ENCODE measurements at regions not wholly inside any gene's neighbourhood (a gene's known extent, or its start where the extent isn't known, plus 50 kb on each side); places are given as distances from the start of the nearest gene placed in this dataset.

GRCh38 chr5:178793696-178794095 is 63.2 kb upstream of the ZNF354A start:
- Histone ChIP-seq H3K27ac (ENCODE audit: low read length) (no peak overlapping the region), H3K9me3 (ENCODE audit: control insufficient read depth, insufficient read depth, low read depth, low read length) (no peaks in the 10 kb centered on the region), H3K36me3 (ENCODE audit: control insufficient read depth, insufficient read depth, low read length) (no peaks in the 10 kb centered on the region), H3K4me3 (ENCODE audit: low read depth in 2 of 2, low read length in 2 of 2) (no peak overlapping the region), H3K27me3 (ENCODE audit: control insufficient read depth, insufficient read depth, low read length) (no peaks in the 10 kb centered on the region), H3K4me1 (ENCODE audit: control insufficient read depth, insufficient read depth, low read length) (no peaks in the 10 kb centered on the region)
- ChIA-PET POLR2A (no interaction called here), CTCF (no interaction called here)
- BruUV-seq (replicated peaks), result no TSS peak
- DNase-seq (ENCODE audit: low read depth, low spot score), result no peak
- in situ Hi-C loops (cut with HindIII; ENCODE audit: low pct_unique_long_range_greater_than_20kb, low sequenced_read_pairs), result no loop called here
- TF ChIP-seq CTCF (IDR thresholded peaks at IDR 0.05), result no peak
- TF ChIP-seq, protein P1, sequence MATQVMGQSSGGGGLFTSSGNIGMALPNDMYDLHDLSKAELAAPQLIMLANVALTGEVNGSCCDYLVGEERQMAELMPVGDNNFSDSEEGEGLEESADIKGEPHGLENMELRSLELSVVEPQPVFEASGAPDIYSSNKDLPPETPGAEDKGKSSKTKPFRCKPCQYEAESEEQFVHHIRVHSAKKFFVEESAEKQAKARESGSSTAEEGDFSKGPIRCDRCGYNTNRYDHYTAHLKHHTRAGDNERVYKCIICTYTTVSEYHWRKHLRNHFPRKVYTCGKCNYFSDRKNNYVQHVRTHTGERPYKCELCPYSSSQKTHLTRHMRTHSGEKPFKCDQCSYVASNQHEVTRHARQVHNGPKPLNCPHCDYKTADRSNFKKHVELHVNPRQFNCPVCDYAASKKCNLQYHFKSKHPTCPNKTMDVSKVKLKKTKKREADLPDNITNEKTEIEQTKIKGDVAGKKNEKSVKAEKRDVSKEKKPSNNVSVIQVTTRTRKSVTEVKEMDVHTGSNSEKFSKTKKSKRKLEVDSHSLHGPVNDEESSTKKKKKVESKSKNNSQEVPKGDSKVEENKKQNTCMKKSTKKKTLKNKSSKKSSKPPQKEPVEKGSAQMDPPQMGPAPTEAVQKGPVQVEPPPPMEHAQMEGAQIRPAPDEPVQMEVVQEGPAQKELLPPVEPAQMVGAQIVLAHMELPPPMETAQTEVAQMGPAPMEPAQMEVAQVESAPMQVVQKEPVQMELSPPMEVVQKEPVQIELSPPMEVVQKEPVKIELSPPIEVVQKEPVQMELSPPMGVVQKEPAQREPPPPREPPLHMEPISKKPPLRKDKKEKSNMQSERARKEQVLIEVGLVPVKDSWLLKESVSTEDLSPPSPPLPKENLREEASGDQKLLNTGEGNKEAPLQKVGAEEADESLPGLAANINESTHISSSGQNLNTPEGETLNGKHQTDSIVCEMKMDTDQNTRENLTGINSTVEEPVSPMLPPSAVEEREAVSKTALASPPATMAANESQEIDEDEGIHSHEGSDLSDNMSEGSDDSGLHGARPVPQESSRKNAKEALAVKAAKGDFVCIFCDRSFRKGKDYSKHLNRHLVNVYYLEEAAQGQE (IDR thresholded peaks at IDR 0.05; ENCODE audit: insufficient read depth in 1 of 2, low read depth in 2 of 2, low read length in 1 of 2), result no peak
- TF ChIP-seq POLR2AphosphoS5 (IDR thresholded peaks at IDR 0.05; ENCODE audit: low read depth, low read length), result no peak
- no peak for TF ChIP-seq SIN3A (IDR thresholded peaks at IDR 0.05; ENCODE audit: borderline replicate concordance, insufficient read depth, low read depth, low read length)
- TF ChIP-seq TCF7L2 (IDR thresholded peaks at IDR 0.05; ENCODE audit: low read depth, low read length), result no peak
- intact Hi-C loops (cut with micrococcal nuclease; ENCODE audit: unreplicated experiment), result no loop called here
- ATAC-seq, result no peak

- no peaks in the 10 kb centered on the region for H3K9me3 ChIP-seq (ENCODE audit: control insufficient read depth, insufficient read depth, low read depth, low read length)
- in situ Hi-C loops (cut with HindIII; ENCODE audit: low pct_unique_long_range_greater_than_20kb, low sequenced_read_pairs), result no loop called here
- CTCF ChIA-PET, result no interaction called here
Measured at GRCh38 chr5:178793151-178793550, 62.7 kb upstream of the ZNF354A start.

More at GRCh38 chr5:178793151-178793550, 62.7 kb upstream of the ZNF354A start:
- POLR2A ChIA-PET, result no interaction called here
- Histone ChIP-seq H3K4me1 (ENCODE audit: control insufficient read depth, insufficient read depth, low read length) (0 out of 2 replicates have a peak, but pooled peaks cover under 1% of the 10 kb centered on the region), H3K27ac (ENCODE audit: low read length) (no peak overlapping the region), H3K4me3 (ENCODE audit: low read depth in 2 of 2, low read length in 2 of 2) (no peak overlapping the region), H3K36me3 (ENCODE audit: control insufficient read depth, insufficient read depth, low read length) (no peaks in the 10 kb centered on the region), H3K27me3 (ENCODE audit: control insufficient read depth, insufficient read depth, low read length) (no peaks in the 10 kb centered on the region)
- DNase-seq (ENCODE audit: low read depth, low spot score), result no peak
- peak; percentile 71 for ATAC-seq
- BruUV-seq (replicated peaks), result no TSS peak
- no peak for TF ChIP-seq TCF7L2 (IDR thresholded peaks at IDR 0.05; ENCODE audit: low read depth, low read length)
- peak; percentile 72; the same call in 1 of the 2 replicates for TF ChIP-seq CTCF (IDR thresholded peaks at IDR 0.05)
- intact Hi-C loops (cut with micrococcal nuclease; ENCODE audit: unreplicated experiment), result no loop called here
